Adrenal gland (tissue), 9 donors: ENCODE measurements at regions not wholly inside any gene's neighbourhood (a gene's known extent, or its start where the extent isn't known, plus 50 kb on each side); places are given as distances from the start of the nearest gene placed in this dataset.

Source experiments
- DNase-seq, 7 donors: peaks; one replicate each; pipeline ENCODE4 v3.0.0-alpha.2; 2019 to 2020
- H3K27ac ChIP-seq, 5 donors: fragments of 200-600 bp; sonication (generic) in 4 of 5; 1 replicate in 3 of 5; 2 replicates in 2 of 5; pipeline versions ENCODE4 v1.5.1 to v1.8.0; 2016 to 2020; ENCODE audit warnings: mild to moderate bottlenecking in 1 of 5
- H3K27me3 ChIP-seq: fragments of 200-600 bp; 2 replicates; pipeline ENCODE4 v1.8.0; 2021
- H3K36me3 ChIP-seq, 2 donors: fragments of 200-600 bp; replicated peaks in 1 of 2; 1 replicate in 1 of 2; 2 replicates in 1 of 2; pipeline versions ENCODE4 v1.5.1 to v1.8.0; 2018 to 2022
- H3K4me1 ChIP-seq, 2 donors: fragments of 200-600 bp; replicated peaks in 1 of 2; 1 replicate in 1 of 2; 2 replicates in 1 of 2; pipeline versions ENCODE4 v1.5.1 to v1.8.0; 2018 to 2021
- H3K4me3 ChIP-seq, 4 donors: fragments of 200-600 bp; sonication (generic) in 3 of 4; one replicate each; pipeline ENCODE4 v1.5.1; 2016 to 2018
- H3K9me3 ChIP-seq, 3 donors: fragments of 200-600 bp; sonication (generic) in 1 of 3; replicated peaks in 1 of 3; 1 replicate in 2 of 3; 2 replicates in 1 of 3; pipeline versions ENCODE4 v1.5.1 to v1.8.0; 2016 to 2021
- POLR2A ChIP-seq, 2 donors: fragments of 450-650 bp; IDR thresholded peaks; one replicate each; pipeline ENCODE4 v1.6.1; 2017; ENCODE audit warnings: antibody characterized with exemption in 2 of 2, mild to moderate bottlenecking in 2 of 2, moderate library complexity in 1 of 2
- WGBS, 4 donors: extraction: QIAGEN DNeasy Blood & Tissue Kit in 2 of 4; methylation state at CpG; one replicate each; pipeline versions ENCODE4 v1.1.5 to v1.1.7; 2013 to 2017; 5-methylcytosine and 5-hydroxymethylcytosine counted together
- intact Hi-C, 2 donors: fragments of 100-400 bp; cut with DNase I; formaldehyde crosslinking; loops; one replicate each; pipeline versions ENCODE4 v1.14.1 to v1.15.0; 2022 to 2023
- TF ChIP-seq, protein P1 (sequence below), 6 experiments: fragments of 450-650 bp in 4 of 6; fragments of 200-600 bp in 2 of 6; sonication (generic) in 1 of 6; IDR thresholded peaks; 1 replicate in 5 of 6; 2 replicates in 1 of 6; pipeline versions ENCODE4 v1.5.1 to v1.8.0; 2016 to 2021; ENCODE audit warnings: antibody characterized with exemption in 6 of 6, mild to moderate bottlenecking in 2 of 6, moderate library complexity in 1 of 6
- donor health status: healthy with polysubstance abuse.
- donor health status: Bipolar disorder and iron deficiency.
- donor health status: DM: yes; HTN: yes; CAD: no.
- donor health status: DM: no; HTN: no; CAD: no.
- donor health status: DM: no; HTN: no; CAD: no.

DNA sequence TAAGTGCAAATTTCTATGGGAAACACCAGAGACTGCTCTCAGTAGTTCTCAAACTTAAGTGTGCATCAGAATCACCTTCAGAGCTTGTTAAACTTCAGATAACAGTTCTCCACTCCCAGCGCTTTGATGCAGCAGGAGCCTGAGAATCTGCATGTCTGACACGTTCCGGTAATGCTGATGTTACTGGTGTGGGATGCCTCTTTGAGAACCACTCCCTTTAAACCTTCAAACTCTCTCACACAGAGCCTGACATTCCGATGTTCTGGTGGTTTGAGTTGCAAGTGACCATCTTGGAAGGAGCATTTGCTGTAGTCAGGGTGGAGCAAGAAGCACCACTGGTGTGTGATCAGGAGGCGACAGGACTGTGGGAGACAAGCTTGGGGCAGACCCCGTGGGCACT, 57.9 kb downstream of the OTOR start:
- no peaks in the 10 kb centered on the region for H3K4me1 ChIP-seq
- no peaks in the 10 kb centered on the region for H3K36me3 ChIP-seq
- H3K4me3 ChIP-seq, result no peak overlapping the region
- no peak for DNase-seq
- peaks cover 12% of the 10 kb centered on the region for H3K27me3 ChIP-seq
- H3K27ac ChIP-seq, result no peak overlapping the region
- TF ChIP-seq, protein P1, sequence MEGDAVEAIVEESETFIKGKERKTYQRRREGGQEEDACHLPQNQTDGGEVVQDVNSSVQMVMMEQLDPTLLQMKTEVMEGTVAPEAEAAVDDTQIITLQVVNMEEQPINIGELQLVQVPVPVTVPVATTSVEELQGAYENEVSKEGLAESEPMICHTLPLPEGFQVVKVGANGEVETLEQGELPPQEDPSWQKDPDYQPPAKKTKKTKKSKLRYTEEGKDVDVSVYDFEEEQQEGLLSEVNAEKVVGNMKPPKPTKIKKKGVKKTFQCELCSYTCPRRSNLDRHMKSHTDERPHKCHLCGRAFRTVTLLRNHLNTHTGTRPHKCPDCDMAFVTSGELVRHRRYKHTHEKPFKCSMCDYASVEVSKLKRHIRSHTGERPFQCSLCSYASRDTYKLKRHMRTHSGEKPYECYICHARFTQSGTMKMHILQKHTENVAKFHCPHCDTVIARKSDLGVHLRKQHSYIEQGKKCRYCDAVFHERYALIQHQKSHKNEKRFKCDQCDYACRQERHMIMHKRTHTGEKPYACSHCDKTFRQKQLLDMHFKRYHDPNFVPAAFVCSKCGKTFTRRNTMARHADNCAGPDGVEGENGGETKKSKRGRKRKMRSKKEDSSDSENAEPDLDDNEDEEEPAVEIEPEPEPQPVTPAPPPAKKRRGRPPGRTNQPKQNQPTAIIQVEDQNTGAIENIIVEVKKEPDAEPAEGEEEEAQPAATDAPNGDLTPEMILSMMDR (IDR thresholded peaks at IDR 0.05), result no peak
- no peak for TF ChIP-seq POLR2A (IDR thresholded peaks at IDR 0.05)
- no peaks in the 10 kb centered on the region for H3K9me3 ChIP-seq
- intact Hi-C loops, result loop anchor here in 1 of 2 donors (5.0 kb wide), 1 partner anchor 616 kb away; no protein-coding TSS in a partner anchor
- WGBS, 4 donors, result 62 to 76% (median 67%) methylated on average over 6 of the region's 6 CpGs

DNA sequence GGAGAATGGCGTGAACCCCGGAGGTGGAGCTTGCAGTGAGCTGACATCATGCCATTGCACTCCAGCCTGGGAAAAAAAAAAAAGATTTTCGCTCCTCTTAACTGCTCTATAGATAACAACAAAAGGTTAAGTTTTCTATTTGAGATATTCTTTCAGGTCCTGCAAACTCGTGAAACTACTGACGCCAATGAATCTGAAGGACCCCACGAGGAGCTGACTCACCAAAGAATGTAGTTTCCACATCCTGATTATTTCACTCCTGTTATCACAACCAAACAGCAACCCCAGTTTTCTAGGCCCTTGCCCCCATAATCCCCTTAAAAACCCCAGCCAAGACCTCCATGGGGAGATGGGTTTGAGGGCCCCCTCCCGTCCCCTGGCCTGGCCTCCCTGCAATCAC, 58.7 kb downstream of the OTOR start:
- no peak for DNase-seq
- Histone ChIP-seq H3K36me3 (no peaks in the 10 kb centered on the region), H3K9me3 (no peaks in the 10 kb centered on the region), H3K27ac (no peak overlapping the region), H3K4me1 (no peaks in the 10 kb centered on the region), H3K27me3 (peaks cover 12% of the 10 kb centered on the region), H3K4me3 (no peak overlapping the region)
- intact Hi-C loops, result loop anchor here in 1 of 2 donors (5.0 kb wide), 1 partner anchor 615 kb away; no protein-coding TSS in a partner anchor
- 42 to 58% (median 54%) methylated on average over 7 of the region's 7 CpGs for WGBS, 4 donors
- TF ChIP-seq POLR2A (IDR thresholded peaks at IDR 0.05), result no peak
- TF ChIP-seq, protein P1 (IDR thresholded peaks at IDR 0.05), result no peak

DNA sequence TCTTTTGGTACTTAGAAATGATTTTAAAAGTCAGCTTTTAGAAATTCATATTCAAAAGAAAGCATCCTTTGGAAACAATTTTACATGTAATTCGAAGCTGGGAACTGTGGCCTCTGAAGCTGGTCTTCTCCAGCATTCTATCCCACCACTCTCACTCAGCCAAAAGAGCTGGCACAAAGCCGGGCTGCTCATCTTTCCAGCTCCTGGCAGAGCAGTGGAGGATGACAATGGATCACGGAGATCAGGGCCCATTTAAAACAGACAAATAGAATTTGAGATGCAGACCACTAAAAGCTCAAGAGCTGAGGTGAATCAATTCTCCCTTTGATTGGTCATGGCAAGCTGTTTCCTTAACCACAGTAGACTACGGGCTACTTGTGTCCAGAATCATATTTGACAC, 60.6 kb downstream of the OTOR start:
- no peaks in the 10 kb centered on the region for H3K4me1 ChIP-seq
- WGBS, 4 donors, result 42 to 71% (median 59%) methylated on average over 4 of the region's 4 CpGs
- intact Hi-C loops, result loop anchor here in 1 of 2 donors (5.0 kb wide), 1 partner anchor 614 kb away; no protein-coding TSS in a partner anchor
- H3K27ac ChIP-seq, result no peak overlapping the region
- H3K36me3 ChIP-seq, result no peaks in the 10 kb centered on the region
- no peak overlapping the region for H3K4me3 ChIP-seq
- TF ChIP-seq, protein P1 (IDR thresholded peaks at IDR 0.05), result no peak
- TF ChIP-seq POLR2A (IDR thresholded peaks at IDR 0.05), result no peak
- H3K27me3 ChIP-seq, result no peaks in the 10 kb centered on the region
- no peaks in the 10 kb centered on the region for H3K9me3 ChIP-seq
- no peak for DNase-seq

DNA sequence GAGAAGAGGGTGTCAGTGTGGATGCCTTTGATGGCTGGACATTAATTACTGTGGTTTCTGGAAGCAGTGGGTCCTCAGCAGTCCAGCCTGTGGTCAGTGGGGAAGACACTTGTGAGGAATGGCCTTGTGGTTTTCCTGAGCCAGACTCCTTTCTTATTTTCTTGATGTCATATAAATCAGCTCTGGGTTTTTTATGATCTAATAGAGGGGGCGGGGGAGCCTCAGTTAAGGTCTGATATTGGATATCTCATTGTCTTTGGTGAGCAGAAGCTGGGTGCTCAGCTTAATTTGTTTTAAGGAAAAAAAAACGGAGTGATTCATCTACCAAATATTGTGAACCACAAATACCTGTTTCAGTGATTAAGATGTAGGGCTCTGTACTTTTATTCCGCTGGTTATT, 62.1 kb downstream of the OTOR start:
- no peak for TF ChIP-seq POLR2A (IDR thresholded peaks at IDR 0.05)
- TF ChIP-seq, protein P1 (IDR thresholded peaks at IDR 0.05), result no peak
- WGBS, 4 donors, result 64 to 75% (median 69%) methylated on average over 3 of the region's 3 CpGs
- Histone ChIP-seq H3K27me3 (no peaks in the 10 kb centered on the region), H3K36me3 (no peaks in the 10 kb centered on the region), H3K9me3 (no peaks in the 10 kb centered on the region), H3K4me1 (no peaks in the 10 kb centered on the region), H3K4me3 (no peak overlapping the region), H3K27ac (no peak overlapping the region)
- intact Hi-C loops, result no loop called here
- DNase-seq, result no peak
